ENCODE measurements at regions not wholly inside any gene's neighbourhood (a gene's known extent, or its start where the extent isn't known, plus 50 kb on each side); places are given as distances from the start of the nearest gene placed in this dataset.
"Not testable (repeated sequence)": the region's sequence is repeated elsewhere in the genome, so short reads cannot be mapped to it uniquely, and the experiment has no call there.

DNA sequence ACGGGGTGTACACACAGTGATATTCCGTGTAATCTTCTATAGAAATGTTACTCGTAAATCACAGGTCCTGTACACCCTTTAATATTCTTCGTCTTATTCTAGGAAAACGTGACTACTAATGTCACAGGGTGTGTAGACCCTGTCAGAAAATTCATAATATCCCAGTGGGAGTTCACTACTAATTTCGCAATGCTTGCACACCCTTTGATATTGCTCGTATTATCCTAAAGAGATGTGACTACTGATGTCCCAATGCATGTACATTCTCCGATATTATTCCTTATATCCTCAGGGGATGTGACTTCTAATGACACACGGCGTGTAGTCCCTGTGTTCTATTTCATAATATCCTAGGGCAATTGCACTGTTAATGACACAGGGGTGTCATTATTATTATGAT, 132.7 kb downstream of the ADRA2C start:
- TF ChIP-seq EZH2phosphoT487 (IDR thresholded peaks at IDR 0.05; ENCODE audit: low read depth), result not testable (repeated sequence)
- TF ChIP-seq, protein P1, sequence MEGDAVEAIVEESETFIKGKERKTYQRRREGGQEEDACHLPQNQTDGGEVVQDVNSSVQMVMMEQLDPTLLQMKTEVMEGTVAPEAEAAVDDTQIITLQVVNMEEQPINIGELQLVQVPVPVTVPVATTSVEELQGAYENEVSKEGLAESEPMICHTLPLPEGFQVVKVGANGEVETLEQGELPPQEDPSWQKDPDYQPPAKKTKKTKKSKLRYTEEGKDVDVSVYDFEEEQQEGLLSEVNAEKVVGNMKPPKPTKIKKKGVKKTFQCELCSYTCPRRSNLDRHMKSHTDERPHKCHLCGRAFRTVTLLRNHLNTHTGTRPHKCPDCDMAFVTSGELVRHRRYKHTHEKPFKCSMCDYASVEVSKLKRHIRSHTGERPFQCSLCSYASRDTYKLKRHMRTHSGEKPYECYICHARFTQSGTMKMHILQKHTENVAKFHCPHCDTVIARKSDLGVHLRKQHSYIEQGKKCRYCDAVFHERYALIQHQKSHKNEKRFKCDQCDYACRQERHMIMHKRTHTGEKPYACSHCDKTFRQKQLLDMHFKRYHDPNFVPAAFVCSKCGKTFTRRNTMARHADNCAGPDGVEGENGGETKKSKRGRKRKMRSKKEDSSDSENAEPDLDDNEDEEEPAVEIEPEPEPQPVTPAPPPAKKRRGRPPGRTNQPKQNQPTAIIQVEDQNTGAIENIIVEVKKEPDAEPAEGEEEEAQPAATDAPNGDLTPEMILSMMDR (IDR thresholded peaks at IDR 0.05; ENCODE audit: low read depth, low read length), result not testable (repeated sequence)

All from OCI-LY3 (cell line).